Left ventricle myocardium inferior (tissue), 1 donor: ENCODE measurements at regions not wholly inside any gene's neighbourhood (a gene's known extent, or its start where the extent isn't known, plus 50 kb on each side); places are given as distances from the start of the nearest gene placed in this dataset.

Experiments used
- DNase-seq: peaks from one replicate; pipeline ENCODE4 v3.0.0-alpha.2; 2020
- H3K27ac ChIP-seq: fragments of 200-600 bp; replicated peaks from 2 replicates; pipeline ENCODE4 v1.8.0; 2021
- H3K27me3 ChIP-seq: fragments of 200-600 bp; 2 replicates; pipeline ENCODE4 v1.8.0; 2021; ENCODE audit warnings: low read depth
- H3K36me3 ChIP-seq: fragments of 200-600 bp; 2 replicates; pipeline ENCODE4 v1.8.0; 2021
- H3K4me1 ChIP-seq: fragments of 200-600 bp; 2 replicates; pipeline ENCODE4 v1.8.0; 2021
- H3K4me3 ChIP-seq: fragments of 200-600 bp; 2 replicates; pipeline ENCODE4 v1.8.0; 2021; ENCODE audit warnings: mild to moderate bottlenecking, moderate library complexity
- H3K9me3 ChIP-seq: fragments of 200-600 bp; replicated peaks from 2 replicates; pipeline ENCODE4 v1.8.0; 2021
- CTCF ChIP-seq: fragments of 200-600 bp; IDR thresholded peaks from 2 replicates; pipeline ENCODE4 v1.8.0; 2021; ENCODE audit warnings: antibody characterized with exemption, mild to moderate bottlenecking, borderline replicate concordance
- intact Hi-C: fragments of 100-400 bp; cut with micrococcal nuclease; formaldehyde crosslinking; loops from one replicate; pipeline ENCODE4 v1.11.0; 2022
- donor health status: DM: no; HTN: yes; CAD: no; lungs with severe emphysema.

- TF ChIP-seq CTCF, result no peak
- Histone ChIP-seq H3K27ac (no peak overlapping the region), H3K9me3 (no peaks in the 10 kb centered on the region), H3K4me3 (no peak overlapping the region), H3K27me3 (no peaks in the 10 kb centered on the region), H3K4me1 (no peaks in the 10 kb centered on the region), H3K36me3 (no peaks in the 10 kb centered on the region)
- no peak for DNase-seq
- intact Hi-C loops, result no loop called here
Observed at GRCh38 chr13:65601855-65602254, 1628.3 kb downstream of the PCDH9 start.

DNA sequence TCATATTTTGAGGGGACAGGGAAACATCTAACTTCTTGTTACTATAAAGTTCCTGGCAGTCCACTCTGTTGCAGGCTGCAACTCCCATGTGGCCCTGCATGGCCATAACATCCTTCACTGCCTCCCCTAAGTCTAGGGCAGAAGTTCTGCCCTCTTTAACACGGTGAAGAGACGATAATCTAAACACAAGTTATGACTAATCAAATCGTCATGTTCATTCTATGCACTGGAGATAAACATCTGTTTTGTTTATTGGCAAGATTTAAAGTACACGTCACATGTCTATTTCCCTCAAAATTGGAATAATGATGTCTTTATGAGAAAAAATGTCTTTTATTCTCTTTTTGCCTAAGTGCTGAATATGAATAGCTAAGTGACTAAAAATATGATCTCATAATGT, 1629.4 kb downstream of the PCDH9 start:
- DNase-seq, result no peak
- Histone ChIP-seq H3K36me3 (no peaks in the 10 kb centered on the region), H3K9me3 (no peaks in the 10 kb centered on the region), H3K27ac (no peak overlapping the region), H3K4me1 (no peaks in the 10 kb centered on the region), H3K4me3 (no peak overlapping the region), H3K27me3 (no peaks in the 10 kb centered on the region)
- no peak for TF ChIP-seq CTCF
- intact Hi-C loops, result no loop called here

- intact Hi-C loops, result no loop called here
- Histone ChIP-seq H3K27me3 (no peaks in the 10 kb centered on the region), H3K27ac (no peak overlapping the region), H3K4me3 (no peak overlapping the region), H3K4me1 (no peaks in the 10 kb centered on the region), H3K9me3 (no peaks in the 10 kb centered on the region), H3K36me3 (no peaks in the 10 kb centered on the region)
- no peak for TF ChIP-seq CTCF
- DNase-seq, result no peak
Observed at GRCh38 chr13:65597839-65598818, 1632.0 kb downstream of the PCDH9 start.

GRCh38 chr13:65595916-65596315, 1634.2 kb downstream of the PCDH9 start:
- H3K9me3 ChIP-seq, result peaks cover 6% of the 10 kb centered on the region
- no peak overlapping the region for H3K27ac ChIP-seq
- intact Hi-C loops, result no loop called here
- no peak overlapping the region for H3K4me3 ChIP-seq
- H3K4me1 ChIP-seq, result no peaks in the 10 kb centered on the region
- no peak for DNase-seq
- TF ChIP-seq CTCF, result no peak
- H3K27me3 ChIP-seq, result no peaks in the 10 kb centered on the region
- no peaks in the 10 kb centered on the region for H3K36me3 ChIP-seq

DNA sequence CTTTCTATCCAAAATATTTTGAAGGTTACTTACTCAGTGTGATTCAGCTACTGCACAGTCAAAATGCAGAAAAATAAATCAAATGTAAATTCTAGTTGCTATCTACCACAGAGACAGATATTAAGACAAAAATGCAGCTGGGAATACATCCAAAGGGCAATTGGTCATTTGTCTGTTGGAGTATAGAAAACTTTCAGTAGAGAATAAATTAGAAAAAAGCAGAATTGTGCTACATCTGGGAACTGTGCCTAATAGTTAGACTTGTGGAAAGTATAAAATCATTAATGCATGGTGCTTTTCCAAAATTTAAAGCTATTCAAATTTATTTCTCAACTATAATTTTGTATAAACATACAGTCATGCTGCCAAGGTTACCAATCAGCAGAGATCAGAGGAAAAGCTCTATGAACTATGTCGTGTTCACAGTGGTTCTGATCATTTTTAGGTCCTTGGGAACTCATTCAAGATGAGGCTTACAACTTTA, 1635.8 kb downstream of the PCDH9 start:
- Histone ChIP-seq H3K27me3 (no peaks in the 10 kb centered on the region), H3K4me3 (no peak overlapping the region), H3K4me1 (no peaks in the 10 kb centered on the region), H3K36me3 (no peaks in the 10 kb centered on the region), H3K9me3 (peaks cover 19% of the 10 kb centered on the region), H3K27ac (no peak overlapping the region)
- intact Hi-C loops, result no loop called here
- DNase-seq, result no peak
- no peak for TF ChIP-seq CTCF
